HEK293T (cell line): ENCODE measurements at regions not wholly inside any gene's neighbourhood (a gene's known extent, or its start where the extent isn't known, plus 50 kb on each side); places are given as distances from the start of the nearest gene placed in this dataset.

ENCODE experiments used
- BHLHE40 ChIP-seq: fragments of 450-650 bp; IDR thresholded peaks from 2 replicates; pipeline ENCODE4 v1.6.1; 2016; ENCODE audit warnings: mild to moderate bottlenecking, moderate library complexity, borderline replicate concordance
- CTBP1 ChIP-seq: fragments of 450-650 bp; IDR thresholded peaks from 2 replicates; pipeline ENCODE4 v1.6.1; 2016; ENCODE audit warnings: borderline replicate concordance
- FOXA1 ChIP-seq: fragments of 450-650 bp; IDR thresholded peaks from 2 replicates; pipeline ENCODE4 v1.6.1; 2016; ENCODE audit warnings: mild to moderate bottlenecking
- FOXK2 ChIP-seq: fragments of 450-650 bp; IDR thresholded peaks from 2 replicates; pipeline ENCODE4 v1.6.1; 2016; ENCODE audit warnings: mild to moderate bottlenecking
- FOXM1 ChIP-seq: fragments of 450-650 bp; IDR thresholded peaks from 2 replicates; pipeline ENCODE4 v1.6.1; 2017; ENCODE audit warnings: mild to moderate bottlenecking, borderline replicate concordance
- L3MBTL2 ChIP-seq: fragments of 450-650 bp; conservative IDR thresholded peaks from 2 replicates; pipeline ENCODE4 v1.6.1; 2016; ENCODE audit warnings: mild to moderate bottlenecking
- LEF1 ChIP-seq: fragments of 450-650 bp; IDR thresholded peaks from 2 replicates; pipeline ENCODE4 v1.6.1; 2017; ENCODE audit warnings: mild to moderate bottlenecking, borderline replicate concordance
- NFRKB ChIP-seq: fragments of 450-650 bp; IDR thresholded peaks from 2 replicates; pipeline ENCODE4 v1.6.1; 2016; ENCODE audit warnings: mild to moderate bottlenecking, moderate library complexity
- SP1 ChIP-seq: fragments of 450-650 bp; IDR thresholded peaks from 2 replicates; pipeline ENCODE4 v1.6.1; 2017
- SUZ12 ChIP-seq: fragments of 450-650 bp; IDR thresholded peaks from 2 replicates; pipeline ENCODE4 v1.6.1; 2016; ENCODE audit warnings: mild to moderate bottlenecking
- TARDBP ChIP-seq: fragments of 450-650 bp; IDR thresholded peaks from 2 replicates; pipeline ENCODE4 v1.6.1; 2016
- TF ChIP-seq, protein P1 (sequence below): fragments of 450-650 bp; IDR thresholded peaks from 2 replicates; pipeline ENCODE4 v1.6.1; 2016

- TF ChIP-seq FOXM1 (no peak), LEF1 (no peak), BHLHE40 (no peak), L3MBTL2 (no peak), SUZ12 (no peak), SP1 (no peak), FOXA1 (no peak), FOXK2 (no peak), TARDBP (no peak), NFRKB (no peak), CTBP1 (no peak)
- TF ChIP-seq, protein P1, sequence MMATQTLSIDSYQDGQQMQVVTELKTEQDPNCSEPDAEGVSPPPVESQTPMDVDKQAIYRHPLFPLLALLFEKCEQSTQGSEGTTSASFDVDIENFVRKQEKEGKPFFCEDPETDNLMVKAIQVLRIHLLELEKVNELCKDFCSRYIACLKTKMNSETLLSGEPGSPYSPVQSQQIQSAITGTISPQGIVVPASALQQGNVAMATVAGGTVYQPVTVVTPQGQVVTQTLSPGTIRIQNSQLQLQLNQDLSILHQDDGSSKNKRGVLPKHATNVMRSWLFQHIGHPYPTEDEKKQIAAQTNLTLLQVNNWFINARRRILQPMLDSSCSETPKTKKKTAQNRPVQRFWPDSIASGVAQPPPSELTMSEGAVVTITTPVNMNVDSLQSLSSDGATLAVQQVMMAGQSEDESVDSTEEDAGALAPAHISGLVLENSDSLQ, result no peak
Measured at GRCh38 chr5:56410696-56411095, 177.6 kb upstream of the ANKRD55 start.
